GM18505 (cell line): ENCODE measurements at regions not wholly inside any gene's neighbourhood (a gene's known extent, or its start where the extent isn't known, plus 50 kb on each side); places are given as distances from the start of the nearest gene placed in this dataset.
"Not testable (repeated sequence)": the region's sequence is repeated elsewhere in the genome, so short reads cannot be mapped to it uniquely, and the experiment has no call there.

Experiments used
- ATAC-seq: cut with Tn5 transposase; IDR thresholded peaks from one replicate; pipeline ENCODE4 v1.9.1; 2021; ENCODE audit not compliant: unreplicated experiment
- POLR2A ChIP-seq: IDR thresholded peaks from 4 replicates; pipeline ENCODE4 v1.6.1; 2011; ENCODE audit warnings: borderline replicate concordance; ENCODE audit not compliant: insufficient read depth, insufficient read length; ENCODE audit errors: extremely low read depth

DNA sequence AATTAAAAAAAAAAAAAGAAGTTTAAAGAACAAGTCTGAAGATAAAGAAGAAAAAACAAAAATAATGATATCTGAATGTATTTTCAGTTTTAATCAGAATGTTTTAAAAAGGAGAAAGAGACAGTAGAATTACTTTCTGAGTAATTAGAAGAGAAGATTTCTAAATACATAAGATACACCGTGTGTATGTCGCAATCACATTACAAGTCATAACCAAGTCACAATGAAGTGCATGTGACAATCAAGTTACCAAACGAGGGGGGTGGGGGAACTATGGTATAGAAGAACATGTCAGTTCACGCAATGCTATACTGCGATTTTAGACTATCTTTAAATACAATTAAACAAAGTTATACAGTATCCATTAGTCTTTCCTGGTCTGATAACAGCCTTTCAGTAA, 1464.1 kb upstream of the FLRT2 start:
- TF ChIP-seq POLR2A = no peak
- no peak for ATAC-seq

DNA sequence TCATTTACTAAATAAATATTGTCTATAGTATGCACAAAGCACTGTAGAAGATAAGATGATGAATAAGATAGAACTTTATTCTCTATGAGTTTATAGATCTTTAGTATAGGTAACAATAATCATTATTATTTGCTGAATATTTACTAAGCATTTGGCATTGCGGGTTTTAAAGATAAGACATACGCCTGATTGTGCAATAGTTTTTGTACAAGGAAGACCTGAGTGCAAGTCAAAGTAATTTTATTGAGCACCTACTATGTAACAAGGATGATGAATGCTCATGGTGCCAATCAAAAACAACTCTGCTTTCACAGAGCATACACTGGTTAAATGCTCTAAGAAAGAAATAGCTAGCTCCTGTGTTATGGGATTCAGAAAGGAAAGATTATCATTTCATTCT, 1461.7 kb upstream of the FLRT2 start:
- ATAC-seq = no peak
- TF ChIP-seq POLR2A = no peak

DNA sequence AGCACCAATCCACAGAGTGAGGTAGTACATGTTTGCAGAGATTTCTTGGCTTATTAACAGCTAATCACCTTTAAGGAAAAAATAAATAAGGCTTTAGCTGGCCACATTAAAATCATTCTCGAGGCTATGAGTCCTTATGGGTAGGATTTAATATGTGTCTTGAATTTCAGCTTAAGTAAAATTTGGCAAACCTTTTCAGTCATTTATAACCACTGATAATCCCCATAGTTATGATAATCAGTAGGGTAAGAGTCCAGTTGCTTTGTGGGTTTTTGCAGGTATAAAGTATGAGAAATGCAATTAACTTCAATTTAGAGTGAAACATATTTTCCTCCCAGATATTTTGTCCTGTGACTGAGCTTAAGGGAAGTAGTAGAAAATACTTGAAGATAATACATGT, 1458.9 kb upstream of the FLRT2 start:
- no peak for ATAC-seq
- TF ChIP-seq POLR2A = no peak

DNA sequence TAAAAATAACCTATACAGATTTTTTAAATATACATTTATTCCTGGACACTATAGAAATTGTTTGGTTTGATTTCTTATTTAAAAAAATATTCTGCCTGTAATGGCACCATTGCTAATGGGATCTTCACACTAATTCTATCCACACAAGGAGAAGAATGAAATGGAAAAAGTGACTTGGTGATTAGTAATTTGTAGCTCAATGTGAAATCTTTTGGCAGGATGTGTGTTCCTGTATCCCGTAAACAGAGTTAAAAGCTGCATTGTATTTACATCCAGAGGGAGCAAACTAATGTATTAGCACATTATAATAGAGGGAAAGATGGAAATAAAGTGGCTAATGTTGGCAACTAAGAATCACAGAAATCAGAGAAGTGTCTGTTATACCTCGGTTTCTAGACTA, 1455.3 kb upstream of the FLRT2 start:
- no peak for ATAC-seq
- no peak for TF ChIP-seq POLR2A

DNA sequence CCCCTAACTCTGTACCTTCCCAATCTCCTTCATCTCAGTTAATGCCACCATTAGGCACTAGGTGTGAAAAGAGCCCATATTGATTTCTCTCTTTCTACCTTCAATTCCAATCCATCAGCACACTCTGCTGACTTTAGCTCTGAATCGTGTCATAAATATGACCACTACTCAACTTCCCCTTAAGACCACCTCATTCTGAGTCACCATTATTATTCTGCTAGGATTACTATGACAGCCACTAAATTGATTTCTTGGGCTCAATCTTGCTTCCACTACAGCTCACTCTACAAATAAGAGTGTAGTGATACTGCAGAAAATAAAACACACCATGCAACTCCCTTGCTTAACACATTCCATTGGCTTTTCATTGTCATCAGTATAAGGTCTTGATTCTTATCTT, 1449.0 kb upstream of the FLRT2 start:
- no peak for ATAC-seq
- no peak for TF ChIP-seq POLR2A

DNA sequence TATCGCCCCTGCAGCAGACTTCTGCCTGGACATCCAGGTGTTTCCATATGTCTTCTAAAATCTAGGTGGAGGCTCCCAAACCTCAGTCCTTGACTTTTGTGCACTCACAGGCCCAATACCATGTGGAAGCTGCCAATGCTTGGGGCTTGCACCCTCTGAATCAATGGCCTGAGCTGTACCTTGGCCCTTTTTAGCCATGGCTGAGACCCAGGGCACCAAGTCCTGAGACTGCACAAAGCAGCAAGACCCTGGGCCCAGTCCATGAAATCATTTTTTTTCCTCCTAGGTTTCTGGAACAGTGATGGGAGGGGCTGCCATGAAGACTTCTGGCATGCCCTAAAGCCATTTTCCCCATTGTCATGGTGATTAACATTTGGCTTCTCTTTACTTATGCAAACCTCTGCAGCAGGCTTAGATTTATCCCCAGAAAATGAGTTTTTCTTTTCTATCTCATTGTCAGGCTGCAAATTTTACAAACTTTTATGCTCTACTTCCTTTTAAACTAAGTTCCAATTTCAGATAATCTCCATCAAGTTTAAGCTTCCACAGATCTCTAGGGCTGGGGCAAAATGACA, 1445.8 kb upstream of the FLRT2 start:
- no peak for TF ChIP-seq POLR2A
- ATAC-seq = no peak

DNA sequence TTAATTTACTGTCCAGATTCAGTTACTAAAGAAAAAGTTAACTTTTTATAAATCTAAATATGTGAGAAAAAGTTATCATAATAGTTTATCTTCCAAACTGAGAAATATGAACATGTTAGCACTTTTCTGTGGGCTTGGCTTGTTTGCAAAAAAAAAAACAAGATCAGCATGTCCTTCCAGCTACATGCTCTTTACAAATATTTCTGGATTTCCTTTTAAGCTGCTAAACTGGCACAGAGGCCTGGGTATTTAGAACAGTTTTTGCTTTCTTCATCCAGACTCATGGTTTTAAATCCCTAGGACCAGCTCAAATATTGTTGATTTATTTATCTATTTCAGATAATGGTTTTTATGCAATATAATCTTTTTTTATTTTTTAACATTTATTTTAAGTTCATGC, 1444.5 kb upstream of the FLRT2 start:
- TF ChIP-seq POLR2A = no peak
- no peak for ATAC-seq

DNA sequence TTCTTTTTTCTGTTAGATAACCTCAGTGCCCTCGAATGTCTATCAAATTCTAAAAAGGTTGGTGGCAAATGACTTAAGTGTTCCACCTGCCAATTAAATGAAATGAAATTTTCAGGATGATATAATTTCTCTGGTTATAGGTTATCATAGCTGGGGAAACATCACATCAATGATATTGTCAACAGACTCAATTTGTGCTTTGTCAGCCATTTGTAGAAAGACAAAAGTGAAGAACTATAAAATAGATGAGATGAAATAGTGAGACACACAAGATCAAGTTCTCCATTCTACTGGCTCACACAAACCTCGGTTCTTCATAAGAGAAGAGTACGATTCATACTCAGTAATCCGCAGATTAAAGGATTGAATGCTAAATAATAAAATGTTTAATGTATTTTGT, 1443.2 kb upstream of the FLRT2 start:
- TF ChIP-seq POLR2A = no peak
- ATAC-seq = no peak

DNA sequence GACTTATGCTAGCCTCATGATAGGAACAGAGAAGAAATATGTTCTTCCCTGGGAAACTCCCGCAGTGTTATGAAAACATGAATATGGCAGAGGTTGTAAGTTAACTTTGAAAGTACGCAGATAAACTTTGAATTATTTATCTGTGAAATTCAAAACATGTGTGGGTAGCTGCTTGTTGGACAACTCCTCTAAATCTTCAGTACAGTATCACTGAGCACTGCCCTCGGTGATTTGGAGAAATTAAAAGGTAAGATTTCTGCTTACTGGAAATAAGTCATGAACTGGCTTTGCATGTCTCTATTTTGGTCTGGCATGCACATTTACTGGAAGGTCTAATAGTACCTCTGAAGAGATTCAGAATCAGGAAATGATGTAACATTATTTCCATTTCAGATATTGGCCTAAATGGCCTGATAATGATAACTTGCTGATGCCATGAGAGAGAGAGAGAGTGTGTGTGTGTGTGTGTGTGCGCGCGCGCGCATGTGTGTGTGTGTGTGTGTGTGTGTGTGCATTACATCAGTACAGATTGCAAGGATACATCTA, 1441.9 kb upstream of the FLRT2 start:
- no peak for TF ChIP-seq POLR2A
- no peak for ATAC-seq

DNA sequence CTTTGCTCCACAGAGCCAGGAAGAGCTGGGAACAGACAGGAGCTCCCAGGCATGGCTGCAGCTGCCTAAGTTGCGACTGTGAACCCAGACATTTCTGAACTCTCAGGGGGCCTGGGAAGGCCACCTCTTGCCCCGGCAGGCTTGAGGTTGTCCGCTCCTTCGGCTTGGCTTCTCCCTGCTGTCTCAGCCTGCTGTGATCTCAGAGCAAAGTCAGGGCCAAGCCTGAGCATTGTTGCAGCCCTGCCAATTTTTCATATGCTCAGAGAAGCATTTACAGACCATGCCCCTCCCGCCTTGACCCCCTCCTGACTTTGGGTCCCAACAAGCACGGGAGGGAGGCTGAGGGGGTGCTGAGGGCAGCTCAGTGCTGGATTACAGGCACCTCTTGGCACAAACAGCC, 1439.1 kb upstream of the FLRT2 start:
- no peak for ATAC-seq
- TF ChIP-seq POLR2A = no peak

DNA sequence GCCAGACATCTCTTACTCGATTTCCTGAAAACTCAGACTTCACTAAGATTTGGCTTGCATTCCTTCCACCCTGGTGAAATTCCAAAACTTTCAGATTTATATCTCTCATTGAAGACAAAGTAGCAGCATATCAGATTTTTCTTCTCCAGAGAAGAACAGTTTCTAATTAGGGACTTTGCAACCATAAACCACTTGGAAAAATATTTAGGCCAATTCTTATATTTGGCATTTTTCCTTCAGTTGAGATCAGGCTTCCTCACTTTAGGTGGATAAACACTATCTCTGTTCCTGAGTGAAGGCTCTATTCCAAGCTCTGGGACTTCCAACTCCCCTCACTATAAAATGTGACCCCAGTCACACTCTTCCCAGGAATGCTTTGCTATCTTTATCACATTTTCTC, 1434.3 kb upstream of the FLRT2 start:
- no peak for TF ChIP-seq POLR2A
- no peak for ATAC-seq

DNA sequence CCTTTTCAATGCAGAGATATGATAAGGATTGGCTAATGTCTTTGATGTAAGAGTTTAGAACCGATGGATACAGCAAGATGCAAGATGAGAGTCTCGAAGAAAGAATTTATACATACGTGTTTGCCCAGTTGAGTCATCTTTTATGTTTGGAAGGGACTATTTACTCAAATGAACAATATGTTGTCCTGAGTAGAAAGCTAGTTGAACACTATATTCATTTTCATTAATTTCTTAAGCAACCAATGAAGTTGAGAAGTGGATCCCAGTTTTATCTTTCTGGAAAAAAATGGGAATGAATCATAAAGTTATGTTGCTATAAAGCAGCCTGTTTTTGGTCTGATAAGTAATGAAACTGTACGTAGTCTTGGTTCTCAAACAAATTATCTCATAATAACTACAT, 1431.7 kb upstream of the FLRT2 start:
- no peak for ATAC-seq
- no peak for TF ChIP-seq POLR2A

DNA sequence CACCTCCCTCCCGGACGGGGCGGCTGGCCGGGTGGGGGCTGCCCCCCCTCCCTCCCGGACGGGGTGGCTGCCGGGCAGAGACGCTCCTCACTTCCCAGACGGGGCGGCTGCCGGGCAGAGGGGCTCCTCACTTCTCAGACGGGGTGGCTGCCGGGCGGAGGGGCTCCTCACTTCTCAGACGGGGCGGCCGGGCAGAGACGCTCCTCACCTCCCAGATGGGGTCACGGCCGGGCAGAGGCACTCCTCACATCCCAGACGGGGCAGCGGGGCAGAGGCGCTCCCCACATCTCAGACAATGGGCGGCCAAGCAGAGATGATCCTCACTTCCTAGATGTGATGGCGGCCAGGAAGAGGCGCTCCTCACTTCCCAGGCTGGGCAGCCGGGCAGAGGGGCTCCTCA, 1430.4 kb upstream of the FLRT2 start:
- ATAC-seq = not testable (repeated sequence)

DNA sequence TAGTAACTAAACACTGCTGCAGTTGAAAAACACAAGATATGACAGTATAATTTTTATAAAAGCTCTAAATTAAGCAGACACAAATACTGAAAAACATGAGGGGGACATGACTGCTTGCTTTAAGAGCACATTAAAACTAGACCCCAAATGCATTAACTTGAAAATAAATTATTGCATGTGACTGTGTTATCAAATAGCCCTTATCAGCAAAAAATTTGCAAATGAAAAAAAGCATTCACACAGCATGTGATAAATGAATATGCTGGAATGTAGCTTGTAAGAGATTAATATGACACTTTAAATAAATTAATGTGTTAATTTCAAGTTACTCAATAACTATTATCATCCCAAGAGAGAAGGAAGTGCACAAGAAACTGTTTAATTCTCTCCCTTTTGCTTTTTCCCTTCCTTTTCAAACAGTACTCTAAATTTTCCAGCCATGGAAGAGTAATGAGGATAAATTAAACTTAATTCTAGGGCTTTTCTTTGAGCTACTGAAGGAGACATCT, 1422.1 kb upstream of the FLRT2 start:
- no peak for TF ChIP-seq POLR2A
- ATAC-seq = no peak
